NCI-H2196 treated with DMSO at 0.1 percent for 48 hours (cell line): ENCODE measurements at regions not wholly inside any gene's neighbourhood (a gene's known extent, or its start where the extent isn't known, plus 50 kb on each side); places are given as distances from the start of the nearest gene placed in this dataset.

Experiments
- DNase-seq: peaks from one replicate; lab custom pipeline; 2025; ENCODE audit not compliant: unreplicated experiment; lab: John Stamatoyannopoulos, UW

- DNase-seq: no peak
Observed at GRCh38 chr16:86632206-86632605, 53.9 kb downstream of the FOXL1 start.

DNA sequence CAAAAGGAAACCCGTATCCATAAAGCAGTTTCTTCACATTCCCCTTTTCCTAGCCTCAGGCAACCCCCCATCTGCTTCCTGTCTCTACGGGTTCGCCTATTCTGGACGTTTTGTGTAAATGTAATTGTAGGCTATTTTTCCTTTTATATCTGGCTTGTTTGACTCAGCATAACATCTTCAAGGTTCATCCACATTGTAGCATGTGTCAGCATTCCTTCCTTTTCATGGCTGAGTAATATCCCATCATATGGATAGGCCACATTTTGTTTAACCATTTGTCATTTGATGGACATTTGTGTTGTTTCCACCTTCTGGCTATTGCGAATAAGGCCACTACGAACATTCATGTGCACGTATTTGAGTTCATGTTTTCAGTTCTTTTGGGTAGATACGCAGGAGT lies 54.6 kb downstream of the FOXL1 start:
- DNase-seq: no peak

GRCh38 chr16:86634292-86634691 lies 55.9 kb downstream of the FOXL1 start:
- DNase-seq: no peak

DNA sequence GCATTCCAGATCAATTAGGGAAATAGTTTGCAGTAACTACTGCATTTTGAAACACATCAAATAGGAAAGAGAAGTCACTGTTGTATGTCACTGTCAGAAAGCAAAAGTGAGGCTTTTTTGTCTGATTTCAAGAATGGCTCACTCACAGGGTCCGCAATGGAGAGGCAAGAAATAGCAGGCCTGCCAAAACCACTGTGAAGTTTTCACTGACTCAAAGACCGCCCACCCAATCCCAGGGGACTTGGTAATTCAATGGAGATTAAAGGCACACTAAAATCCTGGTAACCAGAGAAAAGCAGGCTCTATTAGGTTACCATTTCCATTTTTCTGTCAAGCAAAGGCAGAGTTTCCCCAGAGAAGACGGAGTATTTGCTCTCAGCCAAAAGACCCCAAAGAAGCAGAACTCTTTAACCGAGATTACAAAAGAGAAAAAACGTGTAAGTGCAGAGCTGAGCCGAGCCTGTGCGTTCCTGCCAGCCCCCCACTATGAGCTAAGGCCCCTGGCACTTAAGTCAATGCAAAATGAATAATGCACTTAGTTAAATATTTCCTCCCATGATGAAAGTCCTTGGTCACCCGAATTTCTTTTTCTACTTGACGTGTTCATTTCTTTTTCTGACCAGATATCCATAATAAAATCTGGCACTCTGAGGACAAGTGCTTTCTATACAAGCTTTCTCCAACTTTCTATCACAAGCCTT lies 57.0 kb downstream of the FOXL1 start:
- no peak for DNase-seq

DNA sequence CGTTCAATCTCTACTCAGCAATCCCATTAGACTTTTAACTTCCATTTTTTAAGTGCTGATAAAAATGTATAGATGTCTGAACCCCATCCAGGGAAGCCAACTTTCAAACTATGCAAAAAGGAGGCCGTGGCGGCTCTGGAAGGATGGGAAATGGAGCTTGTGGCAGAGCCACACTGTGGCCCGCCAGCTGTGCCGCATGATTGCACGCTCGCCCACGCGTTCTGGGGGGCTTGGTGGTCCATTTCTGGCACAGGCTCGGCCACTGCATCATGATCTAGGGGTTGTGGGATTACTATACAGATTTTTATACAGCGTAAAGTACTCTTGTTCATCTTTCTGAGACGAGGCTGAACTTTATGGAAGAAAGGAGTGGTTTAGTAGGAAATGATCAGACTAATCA lies 57.6 kb downstream of the FOXL1 start:
- no peak for DNase-seq

- DNase-seq: no peak
Observed at GRCh38 chr16:86637744-86638143, 59.4 kb downstream of the FOXL1 start.

DNA sequence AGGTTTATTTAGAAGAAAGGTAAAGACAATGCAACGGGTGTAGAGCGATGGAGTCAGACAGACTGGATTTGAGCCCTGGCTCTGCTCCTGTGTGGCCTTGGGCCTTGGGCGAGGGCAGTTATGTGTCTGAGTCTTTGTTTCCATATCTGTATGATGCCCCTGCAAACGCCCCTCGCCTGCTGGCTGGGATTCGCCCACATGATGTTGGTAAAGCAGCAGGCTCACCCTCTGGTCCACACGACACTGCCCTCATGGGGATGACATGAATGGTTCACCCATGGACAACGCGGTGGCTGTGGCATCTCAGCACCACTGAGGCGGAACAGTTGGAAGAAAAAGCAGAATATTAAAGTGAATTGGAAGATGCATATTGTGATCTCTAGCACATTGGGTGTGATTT lies 60.3 kb downstream of the FOXL1 start:
- DNase-seq: no peak

GRCh38 chr16:86639354-86639753 lies 61.0 kb downstream of the FOXL1 start:
- no peak for DNase-seq

GRCh38 chr16:86640265-86640843 lies 62.0 kb downstream of the FOXL1 start:
- DNase-seq: no peak

DNA sequence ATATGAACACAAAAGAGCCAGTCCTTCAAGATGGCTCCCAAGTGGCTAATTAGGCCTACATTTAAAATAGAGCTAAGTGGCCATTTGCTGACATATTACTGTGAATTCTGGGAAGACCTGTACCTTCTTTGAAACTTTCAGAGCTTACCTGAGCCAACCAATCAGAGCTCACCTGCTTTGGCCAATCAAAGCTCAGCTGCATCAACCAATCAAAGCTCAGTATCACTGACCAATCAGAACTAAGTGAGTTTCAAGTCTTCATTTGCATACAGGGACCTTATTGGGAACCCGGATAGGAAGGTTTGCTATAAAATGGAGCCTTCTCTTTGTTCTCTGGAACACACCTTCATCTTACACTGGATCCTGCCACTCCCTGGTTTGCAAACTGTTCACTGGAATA lies 63.7 kb downstream of the FOXL1 start:
- no peak for DNase-seq

DNA sequence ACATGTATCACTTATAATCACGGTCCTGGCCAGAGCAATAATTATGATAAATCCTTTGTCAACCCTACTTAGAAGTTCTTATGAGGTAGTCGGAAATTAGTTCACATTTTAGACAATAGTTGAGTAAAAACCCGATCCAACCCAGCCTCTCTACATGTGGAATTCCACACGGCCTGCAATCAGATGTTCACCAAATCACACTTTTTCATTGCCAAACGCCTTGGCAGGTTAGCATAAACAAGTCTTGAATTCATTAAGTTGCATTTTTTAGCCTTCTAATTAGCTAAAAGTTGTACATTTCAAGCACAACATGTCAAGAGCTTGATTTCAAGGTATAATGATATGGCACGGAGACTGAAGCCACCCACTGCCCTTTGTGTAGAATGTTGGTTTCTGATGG lies 65.3 kb downstream of the FOXL1 start:
- DNase-seq: no peak

- no peak for DNase-seq
Observed at GRCh38 chr16:86647561-86647960, 69.2 kb downstream of the FOXL1 start.

GRCh38 chr16:86649875-86650274 lies 71.5 kb downstream of the FOXL1 start:
- no peak for DNase-seq

DNA sequence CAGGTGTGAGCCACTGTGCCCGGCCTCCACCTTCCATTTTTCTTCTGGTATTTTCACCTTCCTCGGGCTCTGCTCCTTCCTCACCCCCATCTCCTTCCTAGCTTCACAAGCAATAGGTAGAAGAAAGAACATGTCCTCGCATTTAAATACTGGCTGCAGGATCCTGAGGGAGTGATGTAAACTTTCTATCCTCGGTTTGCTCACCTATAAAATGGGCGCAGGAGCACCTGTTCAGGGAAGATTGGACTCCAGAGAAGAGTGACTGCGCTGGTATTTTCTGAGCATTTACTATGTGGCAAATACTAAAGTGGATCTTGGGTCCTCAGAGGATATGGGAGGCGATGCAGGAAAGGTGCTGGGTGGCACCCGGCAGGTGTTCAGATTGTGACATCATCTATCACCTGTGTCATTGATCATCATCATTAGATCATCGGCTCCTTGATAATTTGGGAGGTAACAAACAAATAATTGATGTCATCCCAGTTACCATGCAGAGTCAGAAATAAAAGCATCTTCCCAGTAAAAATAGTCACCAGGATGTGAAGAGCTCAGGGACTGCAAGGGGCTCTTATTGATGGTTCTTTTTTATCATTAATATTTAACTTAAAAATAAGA lies 72.8 kb downstream of the FOXL1 start:
- no peak for DNase-seq

DNA sequence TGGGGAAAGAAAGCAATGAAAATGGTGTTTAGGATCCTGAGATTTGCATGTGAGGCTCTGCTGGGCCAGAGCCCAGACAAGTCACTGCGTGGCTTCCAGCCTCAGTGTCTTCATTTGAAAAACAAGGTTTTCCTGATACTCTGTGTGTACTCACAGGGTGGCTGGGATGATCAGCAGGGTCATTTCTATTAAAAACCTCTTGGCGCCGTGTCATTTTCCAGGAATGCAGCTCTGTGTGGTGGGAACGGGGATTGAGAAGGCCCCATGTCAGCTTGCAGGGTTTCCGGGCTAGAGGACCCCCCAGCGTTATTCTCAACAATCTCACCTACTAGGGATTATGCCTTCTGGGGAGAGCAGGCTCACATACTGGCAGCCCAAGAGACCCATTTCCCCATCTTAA lies 73.5 kb downstream of the FOXL1 start:
- no peak for DNase-seq

DNA sequence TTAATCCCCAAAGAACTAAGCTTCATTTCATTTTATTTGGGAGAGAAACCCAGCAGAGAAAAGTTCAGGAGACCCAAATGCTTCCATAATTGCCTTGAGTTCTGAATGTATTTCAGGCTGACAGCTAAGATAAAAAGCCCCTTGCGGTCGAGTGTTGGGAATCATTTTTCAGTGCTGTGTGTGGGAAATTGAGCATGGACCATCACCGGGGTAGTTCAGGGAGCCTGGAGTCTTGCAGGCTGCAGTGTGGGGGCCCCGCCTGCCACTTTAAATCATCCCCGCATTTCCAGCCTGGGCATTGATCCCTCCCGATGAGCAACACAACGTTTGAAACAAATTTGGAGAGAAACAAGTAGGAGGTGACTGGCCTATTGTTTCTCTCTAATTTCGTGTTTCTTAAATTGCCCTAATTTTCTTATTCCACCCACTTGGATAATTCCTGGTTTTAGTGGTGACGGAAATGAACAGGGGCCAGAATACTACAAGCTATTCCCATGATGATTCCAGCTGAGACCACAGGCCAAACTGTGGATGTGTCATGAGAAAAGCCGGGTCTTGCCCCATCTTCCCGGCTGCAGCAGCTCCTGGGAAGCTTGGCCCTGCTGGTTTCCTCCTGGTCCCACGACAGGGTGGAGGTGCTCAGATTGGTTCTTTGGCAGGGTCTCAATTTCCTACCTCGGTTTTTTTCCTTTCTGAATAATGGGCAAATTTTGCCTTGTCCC lies 75.1 kb downstream of the FOXL1 start:
- DNase-seq: no peak

- no peak for DNase-seq
Observed at GRCh38 chr16:86657972-86658371, 79.6 kb downstream of the FOXL1 start.

GRCh38 chr16:86660623-86661022 lies 82.3 kb downstream of the FOXL1 start:
- DNase-seq: no peak

DNA sequence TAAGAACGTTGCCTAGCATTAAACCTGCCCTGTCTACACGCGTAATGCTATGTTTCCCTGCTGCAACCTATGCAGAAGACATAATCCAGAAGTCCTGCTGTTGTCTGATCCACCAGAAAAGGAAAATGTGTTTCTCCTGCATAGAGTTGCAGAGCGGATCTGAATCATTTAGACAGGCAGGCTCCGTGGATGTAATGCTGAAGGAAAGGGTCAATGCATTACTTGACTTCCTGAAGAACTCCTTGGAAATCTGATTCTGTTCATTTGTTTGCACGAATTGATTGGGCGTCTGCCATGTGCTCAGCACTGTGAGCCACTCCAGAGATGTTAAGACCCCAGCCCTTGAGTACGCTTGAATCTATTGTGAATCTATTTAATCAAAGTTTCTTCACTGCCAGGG lies 83.4 kb downstream of the FOXL1 start:
- DNase-seq: no peak

- no peak for DNase-seq
Observed at GRCh38 chr16:86662195-86662594, 83.8 kb downstream of the FOXL1 start.

GRCh38 chr16:86662740-86663139 lies 84.4 kb downstream of the FOXL1 start:
- no peak for DNase-seq
